GM18909 (cell line): ENCODE measurements at regions not wholly inside any gene's neighbourhood (a gene's known extent, or its start where the extent isn't known, plus 50 kb on each side); places are given as distances from the start of the nearest gene placed in this dataset.
"Not testable (repeated sequence)": the region's sequence is repeated elsewhere in the genome, so short reads cannot be mapped to it uniquely, and the experiment has no call there.

Experiments used
- ATAC-seq: cut with Tn5 transposase; IDR thresholded peaks from one replicate; pipeline ENCODE4 v1.9.1; 2021; ENCODE audit warnings: mild to moderate bottlenecking; ENCODE audit not compliant: unreplicated experiment, poor library complexity

DNA sequence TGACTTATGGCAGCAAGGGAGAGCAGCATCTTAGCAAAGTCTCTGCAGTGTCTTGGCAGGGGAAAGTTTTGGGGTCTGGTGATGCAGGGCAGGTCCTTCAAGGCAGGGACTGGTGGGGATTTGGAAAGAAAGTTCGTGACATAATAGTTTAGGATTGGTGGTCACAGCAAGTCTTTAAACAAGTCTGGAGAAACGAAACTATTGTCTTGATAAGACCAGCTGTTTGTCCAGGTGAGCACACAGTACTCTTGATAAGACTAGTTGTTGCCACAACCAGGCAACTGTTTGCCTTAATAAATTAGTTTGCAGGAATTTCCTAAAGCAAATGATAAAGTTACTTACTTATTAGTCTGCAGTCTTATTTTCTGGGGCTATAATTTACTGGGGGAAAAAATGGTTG lies 136.1 kb downstream of the AKR1D1 start:
- no peak for ATAC-seq

DNA sequence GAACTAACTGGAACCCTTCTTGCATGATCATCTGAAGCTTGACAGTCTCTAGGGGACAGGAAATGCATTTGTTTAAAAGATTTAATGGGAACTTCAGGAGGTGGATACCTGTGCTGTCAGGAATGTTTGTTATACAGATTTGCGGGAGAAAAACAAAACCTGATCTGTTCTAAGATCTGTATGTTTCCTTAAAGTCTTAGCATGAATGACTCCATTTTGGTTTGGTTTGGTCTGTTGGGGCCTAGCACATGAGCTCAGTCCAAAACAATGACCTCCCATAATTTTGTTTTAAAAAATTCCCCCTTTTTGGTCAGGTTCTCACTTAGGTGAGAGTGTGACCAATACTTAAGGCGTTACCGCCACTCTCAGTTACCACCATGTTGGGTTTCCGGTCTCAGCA lies 138.7 kb downstream of the AKR1D1 start:
- no peak for ATAC-seq

DNA sequence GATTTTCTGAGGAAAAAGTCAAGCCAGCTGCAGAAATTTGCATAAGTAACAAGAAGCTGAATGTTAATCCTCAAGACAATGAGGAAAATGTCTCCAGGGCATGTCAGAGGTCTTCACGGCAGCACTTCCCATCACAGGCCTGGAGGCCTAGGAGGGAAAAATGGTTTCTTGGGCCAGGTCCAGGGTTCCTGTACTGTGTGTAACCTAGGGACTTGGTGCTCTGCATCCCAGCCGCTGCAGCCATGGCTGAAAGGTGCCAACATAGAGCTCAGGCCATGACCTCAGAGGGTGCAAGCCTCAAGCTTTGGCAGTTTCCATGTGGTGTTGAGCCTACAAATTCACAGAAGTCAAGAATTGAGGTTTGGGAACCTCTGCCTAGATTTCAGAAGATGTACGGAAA lies 144.1 kb downstream of the AKR1D1 start:
- ATAC-seq, result not testable (repeated sequence)

GRCh38 chr7:138221388-138221787 lies 145.1 kb downstream of the AKR1D1 start:
- ATAC-seq, result not testable (repeated sequence)

GRCh38 chr7:138223402-138223879 lies 147.2 kb downstream of the AKR1D1 start:
- ATAC-seq, result no peak

- no peak for ATAC-seq
Observed at GRCh38 chr7:138226001-138226476, 149.8 kb downstream of the AKR1D1 start.

- no peak for ATAC-seq
Observed at GRCh38 chr7:138226745-138227279, 150.6 kb downstream of the AKR1D1 start.

- no peak for ATAC-seq
Observed at GRCh38 chr7:138228119-138228518, 151.9 kb downstream of the AKR1D1 start.

DNA sequence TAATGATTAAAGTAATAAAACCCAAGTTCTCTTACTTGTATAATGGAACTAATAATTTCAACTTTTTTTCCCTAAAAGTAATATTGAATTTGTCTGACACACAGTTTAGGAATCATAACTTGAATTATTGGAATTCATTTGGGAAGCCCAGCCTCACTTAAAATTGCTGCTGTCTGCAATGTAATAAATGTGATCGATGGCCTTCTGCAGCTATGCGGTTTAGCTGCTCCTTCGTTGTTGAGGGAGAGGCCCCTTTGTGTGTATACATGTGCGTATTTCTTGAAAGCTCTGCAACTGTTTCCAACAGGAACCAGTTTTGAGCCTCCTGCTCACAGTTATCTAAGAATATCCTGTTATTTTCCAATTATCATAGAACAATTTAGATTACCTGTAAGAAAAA lies 152.5 kb downstream of the AKR1D1 start:
- ATAC-seq, result no peak

DNA sequence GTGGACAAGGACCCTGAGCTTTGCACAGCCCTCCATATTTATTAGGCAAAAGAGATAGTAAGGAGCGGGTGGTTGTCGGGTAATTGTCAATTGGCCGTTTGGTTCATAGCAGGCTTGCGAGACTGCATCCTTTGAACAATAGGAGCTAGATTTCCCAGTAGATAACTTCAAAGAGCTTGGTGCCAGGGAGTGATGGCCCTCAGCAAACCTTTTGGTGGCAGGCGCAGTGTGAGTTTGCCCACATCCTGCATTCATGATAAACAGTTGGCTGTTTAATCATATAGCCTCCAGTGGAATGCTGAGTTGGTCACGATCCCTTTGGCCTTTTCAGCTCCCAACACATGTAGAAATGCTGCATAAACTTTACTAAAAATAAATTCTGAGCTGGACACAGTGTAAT lies 156.9 kb downstream of the AKR1D1 start:
- ATAC-seq, result no peak

DNA sequence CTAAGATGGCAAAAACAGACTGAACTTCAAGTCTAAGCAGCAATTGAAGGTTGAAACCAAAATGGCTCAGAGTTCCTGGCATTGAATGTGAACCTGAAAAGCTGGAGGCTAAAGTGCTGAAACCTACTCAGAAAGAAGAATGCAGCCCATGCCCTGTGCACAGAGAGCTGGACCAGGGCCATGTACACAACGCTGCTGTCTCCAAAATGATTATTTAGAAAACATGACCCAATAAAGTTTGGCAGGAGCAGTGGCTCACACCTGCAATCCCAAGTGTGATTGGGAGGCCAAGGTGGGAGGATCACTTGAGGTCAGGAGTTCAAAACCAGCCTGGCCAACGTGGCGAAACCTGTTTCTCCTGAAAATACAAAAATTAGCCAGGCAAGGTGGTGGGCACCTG lies 158.9 kb downstream of the AKR1D1 start:
- ATAC-seq, result no peak

DNA sequence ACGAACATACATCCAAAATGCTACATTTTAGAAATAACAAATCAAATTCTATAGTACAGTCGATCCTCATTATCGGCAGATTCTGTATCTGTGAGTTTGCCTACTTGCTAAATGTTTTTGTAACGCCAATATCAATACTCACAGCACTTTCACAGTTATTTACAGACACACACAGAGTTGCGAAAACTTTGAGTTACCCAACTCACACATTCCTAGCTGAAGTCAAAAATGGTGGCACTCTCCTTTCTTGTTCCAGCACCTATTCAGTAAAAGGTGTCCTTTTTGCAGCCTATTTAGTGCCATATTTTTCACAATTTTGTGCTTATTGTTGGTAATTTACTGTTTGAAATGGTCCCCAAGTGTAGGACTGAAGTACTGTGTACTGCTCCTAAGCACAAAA lies 161.7 kb downstream of the AKR1D1 start:
- ATAC-seq, result no peak

DNA sequence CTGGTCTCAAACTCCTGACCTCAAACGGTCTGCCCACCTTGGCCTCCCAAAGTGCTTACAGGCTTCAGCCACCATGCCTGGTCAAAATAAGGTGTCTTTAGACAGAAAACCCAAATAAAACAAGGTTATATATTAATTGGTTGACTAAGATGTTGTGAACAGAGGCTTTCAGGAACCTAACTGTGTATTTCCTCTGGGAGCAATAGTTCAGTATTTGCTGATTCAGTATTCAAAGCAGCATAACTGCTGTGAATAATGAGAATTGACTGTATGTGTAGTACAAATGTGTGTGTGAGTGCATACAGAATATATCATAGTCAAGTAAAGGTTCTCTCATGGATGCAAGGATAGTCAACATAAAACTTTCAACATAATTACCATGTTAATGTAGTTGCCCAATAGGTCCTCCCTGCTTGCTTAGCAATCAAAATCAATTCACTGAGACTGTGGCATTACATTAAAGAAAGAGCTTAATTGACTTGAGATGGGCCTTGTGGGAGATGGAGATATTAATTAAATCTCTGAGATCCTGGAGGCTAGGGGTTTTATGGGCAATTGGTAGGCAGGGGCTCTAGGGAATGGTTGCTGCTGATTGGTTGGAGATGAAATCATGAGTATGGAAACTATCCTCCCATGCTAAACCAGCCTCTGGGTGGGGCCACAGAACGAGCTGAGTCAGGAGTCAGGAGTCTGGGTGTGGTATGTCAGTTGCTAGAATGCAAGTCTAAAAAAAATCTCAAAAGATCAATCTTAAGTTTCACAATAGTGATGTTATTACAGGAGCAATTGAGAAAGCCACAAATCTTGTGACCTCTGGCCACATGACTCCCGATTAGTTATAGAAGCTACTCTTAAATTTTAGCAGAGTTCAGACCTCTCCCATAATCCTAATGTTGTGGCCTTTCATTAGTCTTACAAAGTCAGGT lies 162.7 kb downstream of the AKR1D1 start:
- no peak for ATAC-seq

- no peak for ATAC-seq
Observed at GRCh38 chr7:138243430-138243829, 167.2 kb downstream of the AKR1D1 start.

DNA sequence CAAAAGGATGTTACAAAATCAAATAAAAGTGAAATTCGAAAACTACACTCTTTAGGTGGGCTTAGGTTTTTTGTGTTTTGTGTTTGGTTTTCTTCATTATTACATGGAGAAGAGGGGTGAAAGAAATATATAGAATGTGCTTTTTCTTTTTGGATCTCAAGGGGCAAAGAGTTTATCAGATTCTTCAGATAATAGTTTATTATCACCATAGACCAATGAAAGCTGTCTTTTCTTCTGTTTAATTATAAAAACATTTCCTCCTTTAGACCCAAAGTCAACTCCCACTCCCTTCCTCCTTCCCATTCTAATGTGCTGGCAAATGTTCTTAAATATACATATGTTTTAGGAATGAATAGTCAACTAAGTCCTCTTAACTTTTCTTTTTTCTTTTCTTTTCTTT lies 167.6 kb downstream of the AKR1D1 start:
- no peak for ATAC-seq

DNA sequence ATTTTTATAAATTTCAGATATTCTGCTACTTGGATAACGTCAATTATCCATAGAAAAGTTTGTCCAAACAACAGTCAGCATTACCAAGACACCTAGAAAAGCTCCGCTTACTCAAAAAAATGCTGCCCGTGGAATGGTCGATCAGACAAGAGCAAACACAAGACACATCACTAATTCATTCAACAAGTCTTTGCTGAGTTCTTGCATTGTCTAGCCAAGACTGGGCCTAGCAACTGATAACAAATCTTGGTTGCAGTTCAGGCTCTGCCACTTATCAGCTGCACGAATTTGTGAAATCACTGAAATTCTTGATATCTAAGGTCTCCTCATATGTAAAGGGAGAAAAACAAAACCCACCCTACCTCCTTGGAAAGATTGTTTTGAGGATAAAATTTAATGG lies 168.3 kb downstream of the AKR1D1 start:
- no peak for ATAC-seq

DNA sequence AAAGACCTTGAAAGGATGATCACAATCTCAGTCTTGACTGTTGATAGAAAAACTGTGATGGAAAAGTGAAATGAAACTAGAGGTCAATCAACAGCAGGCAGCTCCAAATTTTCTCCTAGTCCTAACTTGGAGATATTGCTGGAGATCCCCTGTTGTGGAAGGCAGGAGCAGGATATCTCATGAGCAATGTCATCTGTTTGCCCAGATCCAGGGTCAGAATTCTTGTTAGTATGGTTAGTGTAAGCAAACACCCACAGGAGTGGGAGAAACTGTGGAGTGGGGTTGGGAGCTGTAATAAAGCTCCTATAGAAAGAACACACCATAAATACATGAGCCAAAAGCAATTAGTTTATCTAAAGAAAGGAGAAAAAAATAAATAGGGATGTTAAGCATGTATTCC lies 169.0 kb downstream of the AKR1D1 start:
- ATAC-seq, result no peak

DNA sequence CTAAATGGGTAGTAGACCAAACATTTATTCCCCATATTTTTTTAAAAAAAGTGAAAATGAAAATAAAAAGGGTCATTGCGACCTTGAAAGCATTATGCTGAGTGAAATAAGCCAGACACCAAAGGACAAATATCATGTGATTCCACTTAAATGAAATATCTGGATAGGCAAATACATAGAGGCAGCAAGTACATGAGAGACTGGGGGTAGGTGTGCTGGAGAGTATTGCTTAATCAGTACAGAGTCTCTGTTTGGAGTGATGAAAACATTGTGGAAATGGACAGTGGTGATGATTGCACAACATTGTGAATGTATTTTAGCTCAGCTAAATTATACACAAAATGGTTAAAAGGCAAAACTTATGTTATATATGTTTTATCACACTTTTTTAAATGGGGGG lies 169.4 kb downstream of the AKR1D1 start:
- ATAC-seq, result no peak

- no peak for ATAC-seq
Observed at GRCh38 chr7:138246428-138246827, 170.2 kb downstream of the AKR1D1 start.

DNA sequence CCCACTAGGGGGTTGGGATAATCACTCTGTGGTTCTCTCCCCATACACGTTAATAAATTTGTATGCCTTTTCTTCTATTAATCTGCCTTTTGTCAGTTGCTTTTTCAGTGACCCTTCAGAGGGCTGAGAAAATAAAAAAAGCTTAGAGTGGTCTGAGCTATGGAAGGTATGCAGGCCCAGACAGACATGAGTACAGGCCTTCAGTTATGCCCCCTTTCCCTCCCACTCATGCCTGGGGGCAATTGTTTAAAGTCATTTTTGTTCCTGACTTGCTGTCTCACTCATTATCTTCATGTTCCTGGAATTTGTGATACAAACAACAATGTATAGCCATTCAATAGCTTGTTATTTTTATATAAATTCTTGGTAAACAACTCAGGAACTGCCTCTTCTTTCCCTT lies 170.8 kb downstream of the AKR1D1 start:
- ATAC-seq, result no peak

- no peak for ATAC-seq
Observed at GRCh38 chr7:138247568-138248333, 171.5 kb downstream of the AKR1D1 start.
